ENCODE measurements at regions not wholly inside any gene's neighbourhood (a gene's known extent, or its start where the extent isn't known, plus 50 kb on each side); places are given as distances from the start of the nearest gene placed in this dataset.
A peak's percentile ranks its signal among the peaks of the same experiment; 100 is the strongest.

GRCh38 chr3:76949462-76949861, 90.4 kb upstream of the ROBO2 start:
- Histone ChIP-seq H3K36me3 (ENCODE audit: insufficient read depth, low read length) (no peaks in the 10 kb centered on the region), H3K4me3 (ENCODE audit: low read length) (no peak overlapping the region)

GRCh38 chr3:76950590-76950989, 89.3 kb upstream of the ROBO2 start:
- Histone ChIP-seq H3K4me1 (ENCODE audit: insufficient read depth, low read length) (no peaks in the 10 kb centered on the region), H3K36me3 (ENCODE audit: insufficient read depth, low read length) (no peaks in the 10 kb centered on the region), H3K4me3 (ENCODE audit: low read length) (no peak overlapping the region), H2AFZ (ENCODE audit: low read depth, low read length) (no peak overlapping the region), H3K27me3 (ENCODE audit: insufficient read depth, low read length) (no peaks in the 10 kb centered on the region), H3K9me3 (ENCODE audit: low read length) (no peaks in the 10 kb centered on the region)

More at GRCh38 chr3:76949462-76949861, 90.4 kb upstream of the ROBO2 start:
- Histone ChIP-seq H2AFZ (ENCODE audit: low read depth, low read length) (no peak overlapping the region), H3K27me3 (ENCODE audit: insufficient read depth, low read length) (no peaks in the 10 kb centered on the region), H3K4me1 (ENCODE audit: insufficient read depth, low read length) (no peaks in the 10 kb centered on the region), H3K9me3 (ENCODE audit: low read length) (no peaks in the 10 kb centered on the region)

GRCh38 chr3:76954412-76954811, 85.5 kb upstream of the ROBO2 start:
- Histone ChIP-seq H3K9me3 (ENCODE audit: low read length) (no peaks in the 10 kb centered on the region), H3K4me3 (ENCODE audit: low read length) (no peak overlapping the region), H3K27me3 (ENCODE audit: insufficient read depth, low read length) (no peaks in the 10 kb centered on the region), H2AFZ (ENCODE audit: low read depth, low read length) (no peak overlapping the region), H3K36me3 (ENCODE audit: insufficient read depth, low read length) (no peaks in the 10 kb centered on the region), H3K4me1 (ENCODE audit: insufficient read depth, low read length) (no peaks in the 10 kb centered on the region)

GRCh38 chr3:76958274-76958673, 81.6 kb upstream of the ROBO2 start:
- Histone ChIP-seq H3K36me3 (ENCODE audit: insufficient read depth, low read length) (no peaks in the 10 kb centered on the region), H2AFZ (ENCODE audit: low read depth, low read length) (no peak overlapping the region), H3K4me1 (ENCODE audit: insufficient read depth, low read length) (no peaks in the 10 kb centered on the region), H3K4me3 (ENCODE audit: low read length) (no peak overlapping the region), H3K27me3 (ENCODE audit: insufficient read depth, low read length) (no peaks in the 10 kb centered on the region), H3K9me3 (ENCODE audit: low read length) (no peaks in the 10 kb centered on the region)

- Histone ChIP-seq H3K4me3 (ENCODE audit: low read length) (no peak overlapping the region), H3K4me1 (ENCODE audit: insufficient read depth, low read length) (no peaks in the 10 kb centered on the region), H3K9me3 (ENCODE audit: low read length) (no peaks in the 10 kb centered on the region), H2AFZ (ENCODE audit: low read depth, low read length) (no peak overlapping the region), H3K36me3 (ENCODE audit: insufficient read depth, low read length) (no peaks in the 10 kb centered on the region), H3K27me3 (ENCODE audit: insufficient read depth, low read length) (no peaks in the 10 kb centered on the region)
Observed at GRCh38 chr3:76958861-76959260, 81.0 kb upstream of the ROBO2 start.

- Histone ChIP-seq H3K9me3 (ENCODE audit: low read length) (no peaks in the 10 kb centered on the region), H3K4me1 (ENCODE audit: insufficient read depth, low read length) (no peaks in the 10 kb centered on the region), H2AFZ (ENCODE audit: low read depth, low read length) (no peak overlapping the region), H3K4me3 (ENCODE audit: low read length) (no peak overlapping the region), H3K27me3 (ENCODE audit: insufficient read depth, low read length) (no peaks in the 10 kb centered on the region), H3K36me3 (ENCODE audit: insufficient read depth, low read length) (no peaks in the 10 kb centered on the region)
Observed at GRCh38 chr3:76961284-76961683, 78.6 kb upstream of the ROBO2 start.

GRCh38 chr3:76965122-76965725, 74.7 kb upstream of the ROBO2 start:
- no peak overlapping the region for H3K4me3 ChIP-seq (ENCODE audit: low read length)
- H3K4me1 ChIP-seq (ENCODE audit: insufficient read depth, low read length): peaks cover 11% of the 10 kb centered on the region
- no peaks in the 10 kb centered on the region for H3K9me3 ChIP-seq (ENCODE audit: low read length)
- no peaks in the 10 kb centered on the region for H3K27me3 ChIP-seq (ENCODE audit: insufficient read depth, low read length)
- no peaks in the 10 kb centered on the region for H3K36me3 ChIP-seq (ENCODE audit: insufficient read depth, low read length)
- H2AFZ ChIP-seq (ENCODE audit: low read depth, low read length): no peak overlapping the region

GRCh38 chr3:76969471-76969870, 70.4 kb upstream of the ROBO2 start:
- no peaks in the 10 kb centered on the region for H3K36me3 ChIP-seq (ENCODE audit: insufficient read depth, low read length)
- H3K4me1 ChIP-seq (ENCODE audit: insufficient read depth, low read length): peaks cover 16% of the 10 kb centered on the region
- H2AFZ ChIP-seq (ENCODE audit: low read depth, low read length): peak overlapping the region; percentile 79
- no peaks in the 10 kb centered on the region for H3K27me3 ChIP-seq (ENCODE audit: insufficient read depth, low read length)
- peak overlapping the region; percentile 30 for H3K4me3 ChIP-seq (ENCODE audit: low read length)
- H3K9me3 ChIP-seq (ENCODE audit: low read length): no peaks in the 10 kb centered on the region

GRCh38 chr3:76969996-76970615, 69.8 kb upstream of the ROBO2 start:
- H3K36me3 ChIP-seq (ENCODE audit: insufficient read depth, low read length): no peaks in the 10 kb centered on the region
- no peaks in the 10 kb centered on the region for H3K9me3 ChIP-seq (ENCODE audit: low read length)
- peak overlapping the region; percentile 30 for H3K4me3 ChIP-seq (ENCODE audit: low read length)
- H3K27me3 ChIP-seq (ENCODE audit: insufficient read depth, low read length): no peaks in the 10 kb centered on the region
- H2AFZ ChIP-seq (ENCODE audit: low read depth, low read length): peak overlapping the region; percentile 79
- peaks cover 16% of the 10 kb centered on the region for H3K4me1 ChIP-seq (ENCODE audit: insufficient read depth, low read length)

- Histone ChIP-seq H3K4me1 (ENCODE audit: insufficient read depth, low read length) (peaks cover 29% of the 10 kb centered on the region), H3K4me3 (ENCODE audit: low read length) (no peak overlapping the region), H3K36me3 (ENCODE audit: insufficient read depth, low read length) (no peaks in the 10 kb centered on the region), H3K9me3 (ENCODE audit: low read length) (no peaks in the 10 kb centered on the region), H3K27me3 (ENCODE audit: insufficient read depth, low read length) (no peaks in the 10 kb centered on the region), H2AFZ (ENCODE audit: low read depth, low read length) (no peak overlapping the region)
Observed at GRCh38 chr3:76972624-76973296, 67.1 kb upstream of the ROBO2 start.

- no peak overlapping the region for H2AFZ ChIP-seq (ENCODE audit: low read depth, low read length)
- H3K36me3 ChIP-seq (ENCODE audit: insufficient read depth, low read length): no peaks in the 10 kb centered on the region
- peaks cover 13% of the 10 kb centered on the region for H3K4me1 ChIP-seq (ENCODE audit: insufficient read depth, low read length)
- H3K9me3 ChIP-seq (ENCODE audit: low read length): no peaks in the 10 kb centered on the region
- H3K4me3 ChIP-seq (ENCODE audit: low read length): no peak overlapping the region
- no peaks in the 10 kb centered on the region for H3K27me3 ChIP-seq (ENCODE audit: insufficient read depth, low read length)
Observed at GRCh38 chr3:76976996-76977395, 62.9 kb upstream of the ROBO2 start.

GRCh38 chr3:76985645-76986044, 54.3 kb upstream of the ROBO2 start:
- H2AFZ ChIP-seq (ENCODE audit: low read depth, low read length): no peak overlapping the region
- H3K9me3 ChIP-seq (ENCODE audit: low read length): no peaks in the 10 kb centered on the region
- H3K36me3 ChIP-seq (ENCODE audit: insufficient read depth, low read length): no peaks in the 10 kb centered on the region
- no peaks in the 10 kb centered on the region for H3K27me3 ChIP-seq (ENCODE audit: insufficient read depth, low read length)
- no peaks in the 10 kb centered on the region for H3K4me1 ChIP-seq (ENCODE audit: insufficient read depth, low read length)
- H3K4me3 ChIP-seq (ENCODE audit: low read length): no peak overlapping the region

- H3K27me3 ChIP-seq (ENCODE audit: insufficient read depth, low read length): no peaks in the 10 kb centered on the region
- H3K9me3 ChIP-seq (ENCODE audit: low read length): no peaks in the 10 kb centered on the region
- peaks cover 3% of the 10 kb centered on the region for H3K4me1 ChIP-seq (ENCODE audit: insufficient read depth, low read length)
- H3K4me3 ChIP-seq (ENCODE audit: low read length): no peak overlapping the region
- H2AFZ ChIP-seq (ENCODE audit: low read depth, low read length): no peak overlapping the region
- no peaks in the 10 kb centered on the region for H3K36me3 ChIP-seq (ENCODE audit: insufficient read depth, low read length)
Observed at GRCh38 chr3:76986876-76987474, 52.9 kb upstream of the ROBO2 start.

Data from neuron (in vitro differentiated cells).